H1 (cell line): ENCODE measurements at regions not wholly inside any gene's neighbourhood (a gene's known extent, or its start where the extent isn't known, plus 50 kb on each side); places are given as distances from the start of the nearest gene placed in this dataset.

Source experiments
- CHD7 ChIP-seq: fragments of 300-600 bp; sonication (generic); IDR thresholded peaks from 2 replicates; pipeline ENCODE4 v1.7.1; 2012; ENCODE audit warnings: low read length, moderate library complexity, mild to moderate bottlenecking, inconsistent platforms; ENCODE audit not compliant: insufficient replicate concordance
- RNF2 ChIP-seq: fragments of 200-900, 300-1000 bp; sonication (generic); IDR thresholded peaks from 2 replicates; pipeline ENCODE4 v1.7.1; 2016; ENCODE audit warnings: borderline replicate concordance, low read depth, mild to moderate bottlenecking, antibody characterized with exemption, low read length; ENCODE audit not compliant: poor library complexity, severe bottlenecking; ENCODE audit errors: missing control alignments

GRCh38 chr3:75305901-75306300 is 358.2 kb upstream of the FRG2C start (continued):
- TF ChIP-seq CHD7 (no peak), RNF2 (no peak)
